ENCODE measurements at regions not wholly inside any gene's neighbourhood (a gene's known extent, or its start where the extent isn't known, plus 50 kb on each side); places are given as distances from the start of the nearest gene placed in this dataset.

DNA sequence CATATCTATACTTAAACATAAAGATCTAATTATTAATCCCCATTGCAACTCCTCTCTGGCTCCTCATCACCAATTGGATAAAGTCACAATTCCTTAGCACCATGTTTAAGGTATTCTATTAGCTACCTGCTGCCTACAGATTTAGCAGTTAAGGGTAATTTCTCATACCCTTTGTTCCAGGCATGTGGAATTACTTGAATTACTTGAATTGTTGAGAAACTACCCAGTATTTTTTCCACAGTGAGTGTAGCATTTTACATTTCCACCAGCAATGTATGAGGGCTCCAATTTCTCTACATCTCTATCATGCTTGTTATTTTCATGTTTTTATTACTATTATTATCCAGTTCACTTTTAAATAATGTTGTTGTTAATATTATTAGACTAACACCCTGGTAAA, 86.4 kb downstream of the P2RY1 start:
- Histone ChIP-seq H3K4me3 (ENCODE audit: control extremely low read depth in 1 of 5, extremely low read depth in 1 of 5, insufficient read depth in 1 of 5, low read depth in 2 of 5, low read length in 4 of 5) (no peak overlapping the region), H3K36me3 (replicated peaks in 1 of 2; ENCODE audit: control extremely low read depth in 1 of 2, control insufficient read depth in 1 of 2, extremely low read depth in 1 of 2, insufficient read depth in 2 of 2, low read length in 1 of 2) (no peaks in the 10 kb centered on the region), H3K27ac (ENCODE audit: low read length in 2 of 2) (no peak overlapping the region), H3K4me2 (replicated peaks; ENCODE audit: low read depth, low read length, poor library complexity, severe bottlenecking) (no peak overlapping the region), H2AFZ (ENCODE audit: insufficient read depth, low read depth, low read length, poor library complexity, severe bottlenecking) (no peak overlapping the region), H3K79me2 (ENCODE audit: control insufficient read depth, insufficient read depth, low read length) (no peaks in the 10 kb centered on the region), H3K9ac (ENCODE audit: low read length) (no peak overlapping the region), H3K27me3 (replicated peaks in 1 of 4; ENCODE audit: control extremely low read depth in 1 of 4, control insufficient read depth in 3 of 4, insufficient read depth in 4 of 4, low read length in 3 of 4) (no peaks in the 10 kb centered on the region), H3K4me1 (ENCODE audit: control insufficient read depth in 2 of 2, insufficient read depth in 2 of 2, low read length in 2 of 2) (no peaks in the 10 kb centered on the region), H4K20me1 (ENCODE audit: control insufficient read depth, insufficient read depth, low read length, poor library complexity, severe bottlenecking) (no peaks in the 10 kb centered on the region), H3K9me3 (ENCODE audit: control extremely low read depth in 1 of 3, control insufficient read depth in 2 of 3, insufficient read depth in 1 of 3, low read length in 2 of 3) (no peaks in the 10 kb centered on the region)
- H3K4me1 Mint-ChIP-seq, result no peaks in the 10 kb centered on the region
- CTCF ChIA-PET, result no interaction called here
- POLR2A ChIA-PET, result no interaction called here
- no peak for TF ChIP-seq EZH2 (IDR thresholded peaks at IDR 0.05; ENCODE audit: borderline replicate concordance, insufficient read depth, low read depth, low read length, poor library complexity, severe bottlenecking)
- TF ChIP-seq, protein P1, sequence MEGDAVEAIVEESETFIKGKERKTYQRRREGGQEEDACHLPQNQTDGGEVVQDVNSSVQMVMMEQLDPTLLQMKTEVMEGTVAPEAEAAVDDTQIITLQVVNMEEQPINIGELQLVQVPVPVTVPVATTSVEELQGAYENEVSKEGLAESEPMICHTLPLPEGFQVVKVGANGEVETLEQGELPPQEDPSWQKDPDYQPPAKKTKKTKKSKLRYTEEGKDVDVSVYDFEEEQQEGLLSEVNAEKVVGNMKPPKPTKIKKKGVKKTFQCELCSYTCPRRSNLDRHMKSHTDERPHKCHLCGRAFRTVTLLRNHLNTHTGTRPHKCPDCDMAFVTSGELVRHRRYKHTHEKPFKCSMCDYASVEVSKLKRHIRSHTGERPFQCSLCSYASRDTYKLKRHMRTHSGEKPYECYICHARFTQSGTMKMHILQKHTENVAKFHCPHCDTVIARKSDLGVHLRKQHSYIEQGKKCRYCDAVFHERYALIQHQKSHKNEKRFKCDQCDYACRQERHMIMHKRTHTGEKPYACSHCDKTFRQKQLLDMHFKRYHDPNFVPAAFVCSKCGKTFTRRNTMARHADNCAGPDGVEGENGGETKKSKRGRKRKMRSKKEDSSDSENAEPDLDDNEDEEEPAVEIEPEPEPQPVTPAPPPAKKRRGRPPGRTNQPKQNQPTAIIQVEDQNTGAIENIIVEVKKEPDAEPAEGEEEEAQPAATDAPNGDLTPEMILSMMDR (IDR thresholded peaks at IDR 0.05), result no peak
- H3K27me3 Mint-ChIP-seq, result no peaks in the 10 kb centered on the region
- intact Hi-C loops (cut with micrococcal nuclease), result no loop called here
- no peak overlapping the region for H3K27ac Mint-ChIP-seq
- H3K9me3 Mint-ChIP-seq (ENCODE audit: insufficient read depth), result no peaks in the 10 kb centered on the region
- no peak overlapping the region for H3K4me3 Mint-ChIP-seq
- ATAC-seq (ENCODE audit: low read depth) (no peak), DNase-seq (no peak)

DNA sequence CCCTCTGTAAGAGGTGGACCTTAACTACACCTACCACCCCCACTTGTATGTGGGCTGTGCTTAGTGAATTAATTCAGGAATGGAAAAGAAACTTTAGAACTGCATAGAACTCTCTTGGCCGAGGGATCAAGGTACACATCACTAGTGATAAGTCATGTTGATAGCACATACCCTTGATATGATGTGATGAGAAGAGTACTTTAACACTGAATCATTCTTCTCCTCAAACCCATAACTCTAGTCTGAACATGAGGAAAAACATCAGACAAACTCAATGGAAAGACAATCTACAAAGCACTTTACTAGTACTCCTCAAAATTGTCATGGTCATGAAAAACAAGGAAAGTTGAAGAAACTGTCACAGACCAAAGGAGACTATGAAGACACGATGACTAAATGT, 87.6 kb downstream of the P2RY1 start:
- no peaks in the 10 kb centered on the region for H3K27me3 ChIP-seq (replicated peaks in 1 of 4; ENCODE audit: control extremely low read depth in 1 of 4, control insufficient read depth in 3 of 4, insufficient read depth in 4 of 4, low read length in 3 of 4)
- no peaks in the 10 kb centered on the region for H4K20me1 ChIP-seq (ENCODE audit: control insufficient read depth, insufficient read depth, low read length, poor library complexity, severe bottlenecking)
- no peaks in the 10 kb centered on the region for H3K4me1 ChIP-seq (ENCODE audit: control insufficient read depth in 2 of 2, insufficient read depth in 2 of 2, low read length in 2 of 2)
- no peaks in the 10 kb centered on the region for H3K9me3 Mint-ChIP-seq (ENCODE audit: insufficient read depth)
- H3K27ac ChIP-seq (ENCODE audit: low read length in 2 of 2), result no peak overlapping the region
- WGBS (ENCODE audit: insufficient coverage), result 75% methylated on average over 1 of the region's 2 CpGs
- no peak overlapping the region for H3K4me3 Mint-ChIP-seq
- ChIA-PET POLR2A (no interaction called here), CTCF (no interaction called here)
- no peaks in the 10 kb centered on the region for H3K4me1 Mint-ChIP-seq
- intact Hi-C loops (cut with micrococcal nuclease), result no loop called here
- H3K79me2 ChIP-seq (ENCODE audit: control insufficient read depth, insufficient read depth, low read length), result no peaks in the 10 kb centered on the region
- H3K9me3 ChIP-seq (ENCODE audit: control extremely low read depth in 1 of 3, control insufficient read depth in 2 of 3, insufficient read depth in 1 of 3, low read length in 2 of 3), result no peaks in the 10 kb centered on the region
- no peak overlapping the region for H2AFZ ChIP-seq (ENCODE audit: insufficient read depth, low read depth, low read length, poor library complexity, severe bottlenecking)
- no peak overlapping the region for H3K4me3 ChIP-seq (ENCODE audit: control extremely low read depth in 1 of 5, extremely low read depth in 1 of 5, insufficient read depth in 1 of 5, low read depth in 2 of 5, low read length in 4 of 5)
- TF ChIP-seq, protein P1 (IDR thresholded peaks at IDR 0.05), result no peak
- TF ChIP-seq EZH2 (IDR thresholded peaks at IDR 0.05; ENCODE audit: borderline replicate concordance, insufficient read depth, low read depth, low read length, poor library complexity, severe bottlenecking), result no peak
- H3K9ac ChIP-seq (ENCODE audit: low read length), result no peak overlapping the region
- no peaks in the 10 kb centered on the region for H3K36me3 ChIP-seq (replicated peaks in 1 of 2; ENCODE audit: control extremely low read depth in 1 of 2, control insufficient read depth in 1 of 2, extremely low read depth in 1 of 2, insufficient read depth in 2 of 2, low read length in 1 of 2)
- no peak overlapping the region for H3K4me2 ChIP-seq (replicated peaks; ENCODE audit: low read depth, low read length, poor library complexity, severe bottlenecking)
- ATAC-seq (ENCODE audit: low read depth) (no peak), DNase-seq (no peak)
- no peaks in the 10 kb centered on the region for H3K27me3 Mint-ChIP-seq
- H3K27ac Mint-ChIP-seq, result no peak overlapping the region
